ENCODE measurements at regions not wholly inside any gene's neighbourhood (a gene's known extent, or its start where the extent isn't known, plus 50 kb on each side); places are given as distances from the start of the nearest gene placed in this dataset.
"Not testable (repeated sequence)": the region's sequence is repeated elsewhere in the genome, so short reads cannot be mapped to it uniquely, and the experiment has no call there.

DNA sequence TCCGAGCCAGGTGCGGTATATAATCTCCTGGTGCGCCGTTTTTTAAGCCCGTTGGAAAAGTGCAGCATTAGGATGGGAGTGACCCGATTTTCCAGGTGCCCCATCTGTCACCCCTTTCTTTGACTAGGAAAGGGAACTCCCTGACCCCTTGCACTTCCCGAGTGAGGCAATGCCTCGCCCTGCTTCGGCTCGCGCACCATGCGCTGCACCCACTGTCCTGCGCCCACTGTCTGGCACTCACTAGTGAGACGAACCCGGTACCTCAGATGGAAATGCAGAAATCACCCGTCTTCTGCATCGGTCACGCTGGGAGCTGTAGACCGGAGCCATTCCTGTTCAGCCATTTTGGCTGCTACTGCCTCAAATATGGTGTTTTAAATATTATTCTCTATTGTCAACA is 198.0 kb downstream of the MEIS1 start:
- ATAC-seq (ENCODE audit: insufficient number of reproducible peaks, low FRiP score, low read depth); H3K27me3 ChIP-seq (replicated peaks; ENCODE audit: insufficient read depth); H3K27ac ChIP-seq; H3K4me1 ChIP-seq (ENCODE audit: control insufficient read depth in 1 of 2, low read depth in 2 of 2); H3K9me3 ChIP-seq; H3K4me3 ChIP-seq; DNase-seq (ENCODE audit: low spot score); H3K36me3 ChIP-seq: not testable (repeated sequence)

DNA sequence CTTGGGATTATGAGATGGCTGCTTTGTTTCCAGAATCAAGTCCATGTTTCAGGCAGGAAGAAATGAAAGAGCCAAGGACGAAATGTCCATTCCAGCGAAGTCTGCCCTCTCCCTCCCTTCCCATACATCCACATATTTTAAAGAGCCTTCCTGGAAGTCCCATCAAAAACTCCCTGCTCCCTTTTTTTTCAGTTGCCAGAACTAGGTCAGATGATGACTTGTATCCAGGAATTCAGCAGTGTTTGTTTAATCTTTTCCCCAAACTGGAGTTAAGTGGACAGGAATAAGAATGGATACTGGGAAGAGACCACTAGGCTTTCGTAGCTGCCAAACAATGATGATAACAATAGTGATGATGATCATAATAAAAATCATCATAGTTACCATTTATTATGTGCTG is 198.7 kb downstream of the MEIS1 start:
- ATAC-seq (ENCODE audit: insufficient number of reproducible peaks, low FRiP score, low read depth): no peak
- TF ChIP-seq, protein P1, sequence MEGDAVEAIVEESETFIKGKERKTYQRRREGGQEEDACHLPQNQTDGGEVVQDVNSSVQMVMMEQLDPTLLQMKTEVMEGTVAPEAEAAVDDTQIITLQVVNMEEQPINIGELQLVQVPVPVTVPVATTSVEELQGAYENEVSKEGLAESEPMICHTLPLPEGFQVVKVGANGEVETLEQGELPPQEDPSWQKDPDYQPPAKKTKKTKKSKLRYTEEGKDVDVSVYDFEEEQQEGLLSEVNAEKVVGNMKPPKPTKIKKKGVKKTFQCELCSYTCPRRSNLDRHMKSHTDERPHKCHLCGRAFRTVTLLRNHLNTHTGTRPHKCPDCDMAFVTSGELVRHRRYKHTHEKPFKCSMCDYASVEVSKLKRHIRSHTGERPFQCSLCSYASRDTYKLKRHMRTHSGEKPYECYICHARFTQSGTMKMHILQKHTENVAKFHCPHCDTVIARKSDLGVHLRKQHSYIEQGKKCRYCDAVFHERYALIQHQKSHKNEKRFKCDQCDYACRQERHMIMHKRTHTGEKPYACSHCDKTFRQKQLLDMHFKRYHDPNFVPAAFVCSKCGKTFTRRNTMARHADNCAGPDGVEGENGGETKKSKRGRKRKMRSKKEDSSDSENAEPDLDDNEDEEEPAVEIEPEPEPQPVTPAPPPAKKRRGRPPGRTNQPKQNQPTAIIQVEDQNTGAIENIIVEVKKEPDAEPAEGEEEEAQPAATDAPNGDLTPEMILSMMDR (IDR thresholded peaks at IDR 0.05): no peak
- H3K4me3 ChIP-seq: no peak overlapping the region
- H3K4me1 ChIP-seq (ENCODE audit: control insufficient read depth in 1 of 2, low read depth in 2 of 2): no peaks in the 10 kb centered on the region
- H3K27me3 ChIP-seq (replicated peaks; ENCODE audit: insufficient read depth): no peaks in the 10 kb centered on the region
- no peak for DNase-seq (ENCODE audit: low spot score)
- no peaks in the 10 kb centered on the region for H3K36me3 ChIP-seq
- no peak overlapping the region for H3K27ac ChIP-seq
- no peaks in the 10 kb centered on the region for H3K9me3 ChIP-seq

DNA sequence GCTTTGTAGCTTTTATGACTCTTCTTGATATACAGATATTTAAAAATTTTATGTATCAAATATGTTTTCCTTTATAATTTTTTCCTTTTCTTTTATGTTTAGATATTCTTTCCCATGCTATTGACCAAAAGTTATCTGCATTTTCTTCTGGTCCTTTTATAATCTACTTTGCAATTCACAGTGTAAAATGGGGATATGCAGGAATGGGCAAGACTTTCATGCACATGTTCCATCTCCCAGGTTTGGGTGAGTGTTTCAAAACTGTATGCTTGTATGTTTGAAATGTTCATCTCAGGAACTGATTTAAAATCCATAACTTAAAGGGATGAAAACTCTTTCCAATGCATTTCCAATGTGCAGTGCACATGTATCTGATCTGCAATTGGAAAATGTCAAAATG is 199.9 kb downstream of the MEIS1 start:
- Histone ChIP-seq H3K27ac (no peak overlapping the region), H3K4me3 (no peak overlapping the region), H3K36me3 (no peaks in the 10 kb centered on the region), H3K27me3 (replicated peaks; ENCODE audit: insufficient read depth) (no peaks in the 10 kb centered on the region), H3K4me1 (ENCODE audit: control insufficient read depth in 1 of 2, low read depth in 2 of 2) (no peaks in the 10 kb centered on the region), H3K9me3 (no peaks in the 10 kb centered on the region)
- DNase-seq (ENCODE audit: low spot score) (no peak), ATAC-seq (ENCODE audit: insufficient number of reproducible peaks, low FRiP score, low read depth) (no peak)
- TF ChIP-seq, protein P1 (IDR thresholded peaks at IDR 0.05): no peak

DNA sequence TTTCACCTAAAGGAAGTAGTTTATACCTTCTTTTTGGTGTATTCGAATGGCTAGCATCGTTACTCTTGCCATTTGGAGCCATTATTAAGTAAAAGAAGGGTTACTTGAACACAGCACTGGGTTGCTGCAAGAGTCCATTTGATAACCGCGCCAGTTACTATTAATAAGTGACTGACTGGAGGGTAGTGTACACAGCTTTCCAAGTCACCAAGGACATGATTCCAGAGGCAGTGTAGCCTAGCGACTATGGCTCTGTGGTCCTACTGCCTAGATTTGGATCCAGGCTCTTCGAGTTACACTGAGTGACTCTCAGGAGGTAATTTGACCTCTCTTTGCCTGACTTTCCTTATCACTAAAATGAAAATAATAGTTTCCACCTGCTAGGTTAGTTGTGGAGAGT is 206.8 kb downstream of the MEIS1 start:
- Histone ChIP-seq H3K9me3 (no peaks in the 10 kb centered on the region), H3K27me3 (replicated peaks; ENCODE audit: insufficient read depth) (no peaks in the 10 kb centered on the region), H3K36me3 (no peaks in the 10 kb centered on the region), H3K4me1 (ENCODE audit: control insufficient read depth in 1 of 2, low read depth in 2 of 2) (no peaks in the 10 kb centered on the region), H3K27ac (no peak overlapping the region), H3K4me3 (no peak overlapping the region)
- TF ChIP-seq, protein P1 (IDR thresholded peaks at IDR 0.05): no peak
- ATAC-seq (ENCODE audit: insufficient number of reproducible peaks, low FRiP score, low read depth) (no peak), DNase-seq (ENCODE audit: low spot score) (no peak)

DNA sequence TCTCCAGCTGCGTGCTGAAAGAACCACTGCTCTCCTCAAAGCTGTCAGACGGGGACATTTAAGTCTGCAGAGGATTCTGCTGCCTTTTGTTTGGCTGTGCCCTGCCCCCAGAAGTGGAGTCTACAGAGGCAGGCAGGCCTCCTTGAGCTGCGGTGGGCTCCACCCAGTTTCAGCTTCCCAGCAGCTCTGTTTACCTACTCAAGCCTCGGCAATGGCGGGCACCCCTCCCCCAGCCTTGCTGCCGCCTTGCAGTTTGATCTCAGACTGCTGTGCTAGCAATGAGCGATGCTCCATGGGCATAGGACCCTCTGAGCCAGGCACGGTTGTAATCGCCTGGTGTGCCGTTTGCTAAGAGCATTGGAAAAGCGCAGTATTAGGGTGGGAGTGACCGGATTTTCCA is 213.2 kb downstream of the MEIS1 start:
- not testable (repeated sequence) for ATAC-seq (ENCODE audit: insufficient number of reproducible peaks, low FRiP score, low read depth); DNase-seq (ENCODE audit: low spot score); H3K4me1 ChIP-seq (ENCODE audit: control insufficient read depth in 1 of 2, low read depth in 2 of 2); H3K4me3 ChIP-seq; H3K27me3 ChIP-seq (replicated peaks; ENCODE audit: insufficient read depth); H3K36me3 ChIP-seq; H3K27ac ChIP-seq; H3K9me3 ChIP-seq

DNA sequence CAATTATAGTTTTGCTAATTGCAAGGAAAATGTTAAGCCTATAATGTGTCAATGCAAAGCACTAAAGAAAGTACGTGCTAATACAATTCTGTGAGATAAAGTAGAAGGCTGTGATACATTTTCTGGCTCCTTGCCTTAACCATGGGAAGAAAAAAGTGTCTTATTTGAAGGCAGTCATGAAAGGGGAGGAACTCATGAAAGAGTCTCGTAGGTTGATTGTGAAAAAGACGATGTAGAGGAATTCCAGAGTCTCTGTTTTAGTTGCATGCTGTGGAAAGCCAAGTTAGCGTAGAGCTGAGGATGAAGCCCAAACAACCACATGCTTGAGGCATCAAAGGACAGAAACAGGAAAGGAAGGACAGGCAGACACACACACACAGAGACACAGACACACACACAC is 214.1 kb downstream of the MEIS1 start:
- Histone ChIP-seq H3K4me3 (no peak overlapping the region), H3K9me3 (no peaks in the 10 kb centered on the region), H3K27me3 (replicated peaks; ENCODE audit: insufficient read depth) (no peaks in the 10 kb centered on the region), H3K27ac (no peak overlapping the region), H3K36me3 (no peaks in the 10 kb centered on the region), H3K4me1 (ENCODE audit: control insufficient read depth in 1 of 2, low read depth in 2 of 2) (no peaks in the 10 kb centered on the region)
- TF ChIP-seq, protein P1 (IDR thresholded peaks at IDR 0.05): no peak
- DNase-seq (ENCODE audit: low spot score): no peak
- no peak for ATAC-seq (ENCODE audit: insufficient number of reproducible peaks, low FRiP score, low read depth)
